HG03066 (cell line): ENCODE measurements at regions not wholly inside any gene's neighbourhood (a gene's known extent, or its start where the extent isn't known, plus 50 kb on each side); places are given as distances from the start of the nearest gene placed in this dataset.

ENCODE experiments used
- ATAC-seq: cut with Tn5 transposase; IDR thresholded peaks from one replicate; pipeline ENCODE4 v1.9.1; 2021; ENCODE audit warnings: low read depth; ENCODE audit not compliant: unreplicated experiment

DNA sequence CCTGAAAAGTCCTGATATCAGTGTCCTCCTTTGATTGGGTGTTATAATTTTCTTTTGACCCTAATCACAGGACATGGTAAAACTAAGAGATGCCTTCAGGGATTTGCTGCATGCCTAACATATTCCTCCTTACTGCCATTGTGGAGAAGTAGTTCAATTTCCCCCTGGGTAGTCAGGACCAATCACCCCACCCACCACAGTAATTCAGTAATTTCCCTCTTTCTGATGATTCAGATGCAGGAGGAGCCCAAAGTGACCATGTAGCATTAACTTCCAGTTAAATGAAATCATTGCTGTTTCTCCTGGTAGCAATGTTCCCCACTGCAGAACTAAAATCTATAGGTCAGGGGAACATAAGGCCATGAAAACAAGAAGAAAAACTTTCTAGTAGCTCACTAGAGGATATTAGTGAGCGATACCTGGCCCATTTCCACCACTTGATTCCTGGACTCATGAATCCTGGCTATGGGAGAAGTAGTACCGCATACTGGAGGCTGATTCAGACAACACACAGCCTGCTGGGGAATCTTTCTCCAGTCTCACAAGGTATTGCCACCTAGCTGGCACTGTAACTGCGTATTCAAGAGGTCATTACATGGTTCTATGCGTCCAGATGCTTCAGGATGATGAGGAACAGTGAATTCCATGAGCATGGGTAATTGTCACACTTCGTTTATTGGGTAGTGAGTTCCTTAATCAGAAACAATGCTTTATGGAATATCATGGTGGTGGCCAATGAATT lies 561.2 kb downstream of the HAO1 start:
- no peak for ATAC-seq

GRCh38 chr20:7379621-7380220 lies 560.5 kb downstream of the HAO1 start:
- no peak for ATAC-seq

DNA sequence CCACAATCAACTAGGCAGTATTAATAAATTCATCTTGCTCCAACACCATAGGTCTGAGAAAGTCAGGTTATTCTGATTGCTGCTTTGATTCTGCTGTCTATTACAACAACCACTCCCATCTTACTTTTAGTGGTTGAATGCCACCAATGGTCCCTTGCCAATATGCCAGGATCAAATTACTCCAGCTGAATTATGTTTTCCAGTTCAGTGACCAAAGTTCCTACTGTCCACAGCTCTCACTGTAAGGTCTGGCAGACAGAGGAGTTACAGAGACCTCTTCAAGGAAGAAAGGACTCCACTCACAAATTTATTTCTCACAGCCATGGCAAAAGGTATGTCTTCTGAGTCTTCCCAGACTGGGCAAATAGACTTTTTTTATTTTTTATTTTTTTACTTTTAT lies 557.0 kb downstream of the HAO1 start:
- ATAC-seq = no peak

DNA sequence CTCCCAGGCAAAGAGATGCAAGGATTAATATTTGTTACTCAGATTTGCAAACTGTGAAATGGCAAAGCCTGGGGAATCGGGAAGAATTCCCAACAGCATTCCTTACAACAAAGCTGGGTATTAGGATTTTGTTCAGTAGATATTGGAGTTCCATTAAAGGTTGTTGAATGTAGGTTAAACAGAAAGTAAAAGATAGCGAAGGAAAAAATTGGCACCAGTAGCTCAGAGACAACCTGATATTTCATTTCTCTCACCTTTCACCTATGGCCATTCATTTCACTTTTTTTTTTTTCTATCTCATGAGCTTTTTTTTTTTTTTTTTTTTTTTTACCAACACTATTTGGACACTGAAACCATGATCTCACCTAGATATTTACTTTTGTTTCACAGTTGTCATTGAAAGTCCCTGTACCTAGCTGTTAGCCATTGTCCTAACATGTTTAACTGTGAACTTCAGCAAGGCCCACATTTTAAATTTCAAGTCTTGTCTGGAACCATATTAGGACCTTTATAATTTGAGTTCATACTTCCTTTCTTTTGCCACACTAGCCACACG lies 552.5 kb downstream of the HAO1 start:
- no peak for ATAC-seq

- no peak for ATAC-seq
These were observed 551.0 kb downstream of the HAO1 start for GRCh38 chr20:7389216-7389615.

DNA sequence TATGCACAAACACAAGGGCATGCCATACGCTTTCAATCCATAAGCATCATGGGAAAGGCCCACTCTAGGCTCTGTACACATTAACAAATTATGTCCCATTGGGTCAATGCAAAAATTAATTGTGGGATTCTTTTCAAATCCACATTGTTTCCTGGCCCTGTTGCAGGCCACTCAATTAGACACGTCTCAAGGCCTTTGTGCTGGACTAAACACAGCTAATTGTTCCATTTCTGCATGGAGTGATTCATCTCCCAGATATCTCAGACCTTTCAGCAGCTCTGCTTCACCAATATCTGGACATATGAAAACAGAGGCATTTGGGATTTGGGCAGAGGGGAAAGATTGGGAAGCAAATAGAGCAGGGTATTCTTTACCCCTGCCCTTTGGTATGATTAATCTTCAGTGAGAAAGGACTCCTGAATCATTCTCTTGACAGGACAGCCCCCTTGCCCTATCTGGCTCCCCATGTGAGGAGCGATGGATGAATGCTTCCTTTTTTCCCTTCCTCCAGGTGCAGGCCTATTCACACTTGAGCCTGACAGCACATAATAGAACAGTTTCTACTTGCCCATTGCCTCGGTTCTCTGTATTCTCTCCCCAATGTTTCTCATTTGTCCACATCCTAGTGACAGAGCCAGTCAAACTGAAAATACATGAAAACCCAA lies 547.6 kb downstream of the HAO1 start:
- no peak for ATAC-seq

- no peak for ATAC-seq
These were observed 541.1 kb downstream of the HAO1 start for GRCh38 chr20:7399114-7399513.

- no peak for ATAC-seq
These were observed 540.7 kb downstream of the HAO1 start for GRCh38 chr20:7399575-7399974.

DNA sequence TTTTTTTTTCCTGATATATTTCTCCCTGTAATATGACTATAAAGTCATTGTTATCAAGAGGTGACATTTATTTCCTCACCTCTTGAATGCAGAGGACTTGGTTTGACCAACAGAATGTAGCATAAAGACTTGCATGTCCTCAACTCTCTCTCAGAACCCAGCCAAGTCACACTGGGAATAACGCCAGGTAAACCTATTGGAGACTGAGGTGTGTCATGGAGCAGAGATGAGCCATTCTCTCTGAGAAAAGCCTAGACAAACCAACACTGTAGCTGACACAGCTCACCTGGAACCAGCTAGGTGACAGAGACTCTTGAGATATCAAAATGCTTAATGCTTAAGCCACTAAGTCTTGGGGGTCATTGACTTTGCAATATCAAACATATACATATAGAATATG lies 533.6 kb downstream of the HAO1 start:
- ATAC-seq = no peak

DNA sequence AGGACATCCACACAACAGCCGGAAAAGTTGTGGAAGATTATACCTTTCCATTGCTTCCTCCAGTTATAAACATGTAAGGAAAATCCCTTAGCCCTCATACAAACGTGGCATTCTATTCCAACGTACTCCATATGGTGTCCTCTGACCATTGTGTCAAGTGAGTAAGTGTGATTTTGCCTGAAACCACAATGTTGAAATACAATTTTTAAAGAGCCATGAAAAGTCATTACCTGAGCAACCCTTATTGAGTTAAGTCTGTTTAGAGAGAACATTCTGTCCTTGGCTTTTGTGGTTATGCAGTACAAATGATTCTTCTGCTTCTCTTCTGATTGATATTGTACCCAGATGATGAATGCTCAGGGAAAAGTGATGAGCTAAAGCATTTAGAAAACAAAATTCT lies 530.1 kb downstream of the HAO1 start:
- no peak for ATAC-seq

GRCh38 chr20:7411075-7411474 lies 529.2 kb downstream of the HAO1 start:
- no peak for ATAC-seq

DNA sequence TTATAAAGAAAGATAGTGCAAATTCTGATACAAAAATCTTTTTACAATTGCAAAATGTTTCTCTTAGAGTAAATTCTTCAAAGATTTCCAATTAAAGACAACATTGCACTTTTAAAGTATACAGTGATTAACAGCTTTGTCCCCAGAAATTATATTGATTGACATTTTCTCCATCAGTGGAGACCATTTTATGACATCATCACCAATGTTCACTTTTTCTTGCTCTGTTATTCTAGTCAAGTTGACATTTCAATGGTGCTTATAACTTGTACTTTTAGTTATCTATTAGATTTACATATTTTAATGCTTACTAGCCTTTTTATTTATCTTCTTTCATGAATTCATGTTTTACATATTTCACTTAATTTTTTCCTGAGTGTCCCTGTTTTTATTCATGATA lies 524.8 kb downstream of the HAO1 start:
- no peak for ATAC-seq

- no peak for ATAC-seq
These were observed 523.9 kb downstream of the HAO1 start for GRCh38 chr20:7416382-7416781.

DNA sequence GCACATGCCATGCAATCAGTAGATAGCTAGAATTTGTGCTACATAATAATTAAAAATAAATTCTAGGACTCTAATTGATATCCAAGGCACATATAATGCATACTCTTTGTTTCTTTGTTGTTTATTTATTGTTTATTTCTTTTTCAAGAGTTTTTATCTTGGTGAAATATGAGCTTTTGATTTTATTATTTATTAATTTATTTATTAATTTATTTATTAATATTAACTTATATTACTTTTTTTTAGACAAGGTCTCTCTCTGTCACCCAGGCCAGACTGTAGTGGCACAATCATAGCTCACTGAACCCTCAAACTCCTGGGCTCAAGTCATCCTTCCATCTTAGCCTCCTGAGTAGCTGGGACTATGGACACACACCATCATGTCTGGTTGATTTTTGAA lies 519.9 kb downstream of the HAO1 start:
- ATAC-seq = no peak

DNA sequence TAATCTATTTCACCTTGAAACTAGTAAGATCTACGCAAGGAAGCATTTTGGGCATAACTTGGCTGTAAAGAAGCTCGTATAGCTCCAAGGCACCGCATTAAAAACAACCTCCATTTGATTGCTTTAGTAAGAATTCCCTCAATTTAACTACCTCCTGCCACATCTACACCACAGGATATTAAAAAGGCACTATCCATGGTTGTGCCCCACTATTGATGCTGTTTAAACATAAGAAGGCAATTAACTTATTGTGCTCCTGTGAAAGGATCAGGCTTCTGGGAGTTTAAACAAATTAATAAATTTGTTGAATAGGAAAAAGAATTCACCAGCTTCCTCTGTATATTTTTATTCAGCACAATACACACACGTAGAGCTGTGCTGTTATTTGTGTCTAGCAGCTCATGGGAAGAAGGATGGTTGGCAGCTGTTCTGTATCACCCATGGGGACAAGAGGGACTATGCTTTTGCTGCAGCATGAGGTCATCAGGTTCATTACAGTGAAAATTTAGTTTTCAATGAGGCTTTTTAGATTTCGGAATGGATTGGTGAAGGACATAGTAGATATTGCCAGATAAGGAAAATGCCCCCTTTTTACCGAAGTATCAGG lies 513.3 kb downstream of the HAO1 start:
- ATAC-seq = no peak

DNA sequence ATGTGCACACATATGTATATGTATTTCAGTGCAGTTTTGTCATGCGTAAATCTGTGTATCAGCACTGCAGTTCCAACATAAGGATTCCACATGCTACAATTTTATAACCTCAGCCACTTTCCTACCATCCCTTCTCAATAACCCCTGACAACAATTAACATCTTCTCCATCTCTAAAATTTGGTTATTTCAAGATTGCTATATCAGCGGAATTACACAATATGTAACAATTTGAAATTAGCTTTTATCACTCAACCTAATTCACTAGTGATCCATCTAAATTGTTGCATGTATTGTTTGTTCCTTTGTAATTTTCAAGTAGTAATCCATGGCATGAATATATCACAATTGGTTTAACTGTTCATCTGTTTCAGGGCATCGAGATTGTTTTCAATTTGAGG lies 511.3 kb downstream of the HAO1 start:
- no peak for ATAC-seq

DNA sequence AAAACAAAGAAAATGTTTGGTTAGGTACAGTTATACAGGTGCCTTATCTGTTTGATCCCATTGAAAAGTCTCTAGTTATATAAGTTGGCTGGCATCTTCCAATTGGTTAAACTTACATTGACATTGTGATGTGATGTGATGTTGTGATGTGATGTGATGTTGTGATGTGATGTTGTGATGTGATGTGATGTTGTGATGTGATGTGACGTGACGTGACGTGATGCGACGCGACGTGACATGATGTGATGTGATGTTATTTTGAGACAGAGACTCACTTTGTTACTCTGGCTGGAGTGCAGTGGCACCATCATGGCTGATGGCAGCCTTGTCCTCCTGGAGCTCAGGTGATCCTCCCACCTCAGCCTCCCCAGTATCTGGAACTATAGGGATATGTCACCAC lies 507.6 kb downstream of the HAO1 start:
- no peak for ATAC-seq

DNA sequence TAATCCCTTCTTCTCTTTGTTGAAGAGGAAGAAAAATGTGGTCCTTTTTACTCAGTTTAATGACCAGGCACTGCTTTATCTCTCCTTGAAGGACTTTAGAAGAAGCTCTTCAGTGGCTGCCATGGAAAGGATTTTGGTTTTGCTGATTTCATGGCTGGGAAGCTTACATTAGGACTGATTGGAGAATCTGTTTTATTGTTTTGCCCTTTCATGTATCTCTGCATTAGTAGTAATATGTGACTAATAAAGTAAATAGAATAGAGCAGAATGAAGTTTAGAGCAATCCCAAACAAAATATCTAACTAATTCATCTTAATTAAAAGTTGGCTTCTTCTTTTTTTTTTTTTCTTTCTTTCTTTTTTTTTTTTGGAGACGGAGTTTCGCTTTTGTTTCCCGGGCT lies 502.9 kb downstream of the HAO1 start:
- ATAC-seq = no peak

GRCh38 chr20:7449269-7449668 lies 491.0 kb downstream of the HAO1 start:
- ATAC-seq = no peak

DNA sequence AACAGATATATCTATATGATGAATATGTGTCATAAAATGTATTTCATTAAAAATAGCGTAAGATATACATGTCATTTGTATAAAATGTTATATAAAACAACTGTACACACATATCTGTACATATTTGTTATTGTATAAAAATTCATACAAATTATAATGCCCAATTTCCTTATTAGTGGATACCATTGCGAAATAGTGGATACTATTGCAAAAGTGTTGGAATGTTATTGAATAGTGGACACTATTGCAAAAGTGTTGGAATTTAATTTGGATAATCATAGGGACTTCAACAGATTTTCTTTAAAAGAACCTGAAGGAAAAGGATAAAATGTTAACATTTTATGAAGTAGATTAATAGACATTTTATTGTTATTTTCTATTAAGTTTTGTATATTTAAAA lies 487.4 kb downstream of the HAO1 start:
- ATAC-seq = no peak

- ATAC-seq = no peak
These were observed 486.2 kb downstream of the HAO1 start for GRCh38 chr20:7454047-7454446.
